ENCODE measurements at regions not wholly inside any gene's neighbourhood (a gene's known extent, or its start where the extent isn't known, plus 50 kb on each side); places are given as distances from the start of the nearest gene placed in this dataset.

DNA sequence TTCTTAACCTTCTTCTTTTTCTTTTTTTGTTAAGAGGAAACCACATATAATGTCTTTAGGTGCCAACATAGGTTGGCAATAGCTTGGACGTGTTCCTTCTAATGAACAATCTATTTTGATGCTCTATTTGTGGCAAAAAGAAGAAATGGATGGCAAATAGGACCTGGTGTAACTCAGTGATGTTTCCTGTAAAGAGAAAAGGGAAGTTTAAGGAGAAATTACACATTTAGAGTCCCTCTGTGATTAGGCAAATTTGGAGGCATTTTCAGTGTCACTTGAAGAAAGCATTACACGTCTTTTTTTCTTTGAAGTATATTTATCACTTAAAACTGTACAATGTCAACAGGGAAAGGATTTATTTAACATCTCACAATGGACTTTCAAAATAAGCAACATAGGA lies 327.1 kb downstream of the ZIC1 start:
- ATAC-seq (ENCODE audit: poor library complexity) (no peak), DNase-seq (no peak)
- no peak overlapping the region for H3K4me3 ChIP-seq (ENCODE audit: low read length)
- no peaks in the 10 kb centered on the region for H3K27me3 ChIP-seq (ENCODE audit: control insufficient read depth in 1 of 2, insufficient read depth in 2 of 2, low read length in 2 of 2)
- ChIA-PET POLR2A (no interaction called here), CTCF (no interaction called here)
- no peak overlapping the region for H3K27ac ChIP-seq (ENCODE audit: low read depth in 1 of 2, low read length in 2 of 2)
- no peaks in the 10 kb centered on the region for H3K4me1 ChIP-seq (ENCODE audit: insufficient read depth, low read length)
- Mint-ChIP-seq H3K9me3 (peaks cover 6% of the 10 kb centered on the region), H3K27me3 (no peaks in the 10 kb centered on the region), H3K4me3 (no peak overlapping the region), H3K36me3 (ENCODE audit: low read depth) (no peaks in the 10 kb centered on the region), H3K4me1 (ENCODE audit: low read depth) (no peaks in the 10 kb centered on the region), H3K27ac (no peak overlapping the region)
- intact Hi-C loops (cut with DNase I, micrococcal nuclease): no loop called here
- TF ChIP-seq CTCF (IDR thresholded peaks at IDR 0.05): no peak
- H3K9me3 ChIP-seq (ENCODE audit: control insufficient read depth in 1 of 2, insufficient read depth in 1 of 2, low read length in 2 of 2): no peaks in the 10 kb centered on the region
- H3K36me3 ChIP-seq (ENCODE audit: insufficient read depth, low read length): no peaks in the 10 kb centered on the region

GRCh38 chr3:147737376-147737775 lies 328.2 kb downstream of the ZIC1 start:
- no peaks in the 10 kb centered on the region for H3K27me3 ChIP-seq (ENCODE audit: control insufficient read depth in 1 of 2, insufficient read depth in 2 of 2, low read length in 2 of 2)
- no peaks in the 10 kb centered on the region for H3K9me3 ChIP-seq (ENCODE audit: control insufficient read depth in 1 of 2, insufficient read depth in 1 of 2, low read length in 2 of 2)
- Mint-ChIP-seq H3K27me3 (no peaks in the 10 kb centered on the region), H3K4me3 (no peak overlapping the region), H3K4me1 (ENCODE audit: low read depth) (no peaks in the 10 kb centered on the region), H3K36me3 (ENCODE audit: low read depth) (no peaks in the 10 kb centered on the region), H3K9me3 (peaks cover 6% of the 10 kb centered on the region), H3K27ac (no peak overlapping the region)
- intact Hi-C loops (cut with DNase I, micrococcal nuclease): no loop called here
- no peak overlapping the region for H3K27ac ChIP-seq (ENCODE audit: low read depth in 1 of 2, low read length in 2 of 2)
- H3K4me1 ChIP-seq (ENCODE audit: insufficient read depth, low read length): no peaks in the 10 kb centered on the region
- no peak for DNase-seq
- no peaks in the 10 kb centered on the region for H3K36me3 ChIP-seq (ENCODE audit: insufficient read depth, low read length)
- no peak for TF ChIP-seq CTCF (IDR thresholded peaks at IDR 0.05)
- no peak for ATAC-seq (ENCODE audit: poor library complexity)
- CTCF ChIA-PET: no interaction called here
- POLR2A ChIA-PET: no interaction called here
- H3K4me3 ChIP-seq (ENCODE audit: low read length): no peak overlapping the region

GRCh38 chr3:147740928-147741327 lies 331.8 kb downstream of the ZIC1 start:
- intact Hi-C loops (cut with DNase I, micrococcal nuclease): no loop called here
- no peak for ATAC-seq (ENCODE audit: poor library complexity)
- Mint-ChIP-seq H3K9me3 (peaks cover 6% of the 10 kb centered on the region), H3K27me3 (no peaks in the 10 kb centered on the region), H3K36me3 (ENCODE audit: low read depth) (no peaks in the 10 kb centered on the region), H3K4me1 (ENCODE audit: low read depth) (no peaks in the 10 kb centered on the region), H3K4me3 (no peak overlapping the region), H3K27ac (no peak overlapping the region)
- Histone ChIP-seq H3K36me3 (ENCODE audit: insufficient read depth, low read length) (no peaks in the 10 kb centered on the region), H3K27me3 (ENCODE audit: control insufficient read depth in 1 of 2, insufficient read depth in 2 of 2, low read length in 2 of 2) (no peaks in the 10 kb centered on the region), H3K27ac (ENCODE audit: low read depth in 1 of 2, low read length in 2 of 2) (no peak overlapping the region), H3K4me1 (ENCODE audit: insufficient read depth, low read length) (no peaks in the 10 kb centered on the region), H3K4me3 (ENCODE audit: low read length) (no peak overlapping the region), H3K9me3 (ENCODE audit: control insufficient read depth in 1 of 2, insufficient read depth in 1 of 2, low read length in 2 of 2) (no peaks in the 10 kb centered on the region)
- TF ChIP-seq CTCF (IDR thresholded peaks at IDR 0.05): no peak
- DNase-seq: no peak
- CTCF ChIA-PET: no interaction called here
- POLR2A ChIA-PET: no interaction called here

Measured in CD4-positive, alpha-beta T cell (primary cell).